Fibroblast of lung (primary cell): ENCODE measurements at regions not wholly inside any gene's neighbourhood (a gene's known extent, or its start where the extent isn't known, plus 50 kb on each side); places are given as distances from the start of the nearest gene placed in this dataset.

Experiments
- CTCF ChIP-seq, 2 donors: IDR thresholded peaks in 1 of 2; conservative IDR thresholded peaks in 1 of 2; 1 replicate in 1 of 2; 2 replicates in 1 of 2; pipeline ENCODE4 v1.5.1; 2011 to 2012; ENCODE audit warnings: low read length in 2 of 2, control low read depth in 1 of 2, inconsistent platforms in 1 of 2, low read depth in 1 of 2, mild to moderate bottlenecking in 1 of 2
- EZH2 ChIP-seq: IDR thresholded peaks from 2 replicates; pipeline ENCODE4 v1.5.1; 2012; ENCODE audit warnings: low read length, control low read depth, mild to moderate bottlenecking; ENCODE audit errors: missing control alignments

- no peak for TF ChIP-seq CTCF (conservative IDR thresholded peaks at IDR 0.05 in 1 of 2, IDR thresholded peaks at IDR 0.05 in 1 of 2; ENCODE audit: low read depth in 1 of 2, low read length in 2 of 2)
- TF ChIP-seq EZH2 = no peak
Observed at GRCh38 chr5:74044936-74045335, 418.9 kb downstream of the ARHGEF28 start.
